EH (cell line): ENCODE measurements at regions not wholly inside any gene's neighbourhood (a gene's known extent, or its start where the extent isn't known, plus 50 kb on each side); places are given as distances from the start of the nearest gene placed in this dataset.

Experiments used
- DNase-seq: peaks from one replicate; pipeline ENCODE4 v3.0.0-alpha.2; 2015; ENCODE audit warnings: low read depth

GRCh38 chr11:97964332-97965004, 1056.3 kb upstream of the CNTN5 start:
- DNase-seq: no peak

DNA sequence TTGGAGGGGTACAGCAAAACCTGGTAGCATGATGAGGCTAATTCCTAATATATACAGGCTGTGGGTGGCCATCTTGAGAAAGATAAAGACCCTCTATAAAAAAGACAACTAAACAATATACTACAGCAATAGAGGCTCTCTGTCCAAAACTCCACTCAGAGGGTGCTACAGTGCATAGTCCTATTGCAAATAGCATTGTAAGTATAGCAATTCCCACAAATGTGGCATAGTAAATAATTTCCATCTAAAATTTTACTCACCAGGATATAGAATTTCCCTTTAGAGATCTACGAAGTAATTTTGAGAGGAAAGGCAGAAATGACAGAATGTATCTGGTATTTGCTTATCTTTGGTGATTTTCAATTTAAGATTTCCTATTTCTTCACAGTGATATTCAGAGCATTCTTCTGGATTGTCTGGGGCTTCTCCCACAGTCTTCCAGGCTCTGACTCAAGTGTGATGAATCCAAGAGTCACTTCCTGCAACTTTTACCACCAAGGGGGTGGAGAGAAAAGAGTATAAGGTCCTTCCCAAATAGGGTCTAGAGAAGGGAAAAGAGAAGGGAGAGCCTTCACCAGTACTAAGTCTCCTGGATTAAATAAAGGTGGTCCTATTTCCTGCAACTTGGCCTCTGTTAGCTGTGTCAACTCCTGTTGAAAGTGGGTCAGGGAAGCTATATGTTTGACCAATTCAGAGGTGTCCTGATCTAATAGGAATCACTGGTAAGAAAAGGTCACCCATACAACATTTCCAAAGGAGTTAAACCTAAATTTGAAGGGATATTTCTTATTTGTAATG, 1054.7 kb upstream of the CNTN5 start:
- DNase-seq: peak; percentile 97

- DNase-seq: no peak
These were observed 1053.8 kb upstream of the CNTN5 start for GRCh38 chr11:97966901-97967300.

DNA sequence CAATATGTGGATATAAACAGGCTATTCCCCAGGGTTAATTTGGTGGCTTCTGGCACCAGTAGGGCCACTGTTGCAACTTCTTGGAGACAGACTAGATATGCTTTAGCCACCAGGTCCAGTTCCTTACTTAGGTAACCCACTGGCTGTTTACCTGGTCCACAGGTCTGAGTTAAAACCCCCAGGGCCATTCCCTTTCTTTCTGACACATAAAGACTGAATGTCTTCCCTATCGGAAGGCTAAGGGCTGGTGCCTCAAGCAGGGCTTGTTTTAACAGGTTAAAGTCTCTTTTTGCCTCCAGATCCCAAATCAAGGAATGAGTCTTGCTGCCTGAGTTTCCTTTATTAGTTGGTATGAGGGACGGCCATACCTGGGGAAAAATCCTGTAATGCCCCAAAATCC, 1052.7 kb upstream of the CNTN5 start:
- no peak for DNase-seq

GRCh38 chr11:97972731-97973130, 1048.0 kb upstream of the CNTN5 start:
- no peak for DNase-seq

DNA sequence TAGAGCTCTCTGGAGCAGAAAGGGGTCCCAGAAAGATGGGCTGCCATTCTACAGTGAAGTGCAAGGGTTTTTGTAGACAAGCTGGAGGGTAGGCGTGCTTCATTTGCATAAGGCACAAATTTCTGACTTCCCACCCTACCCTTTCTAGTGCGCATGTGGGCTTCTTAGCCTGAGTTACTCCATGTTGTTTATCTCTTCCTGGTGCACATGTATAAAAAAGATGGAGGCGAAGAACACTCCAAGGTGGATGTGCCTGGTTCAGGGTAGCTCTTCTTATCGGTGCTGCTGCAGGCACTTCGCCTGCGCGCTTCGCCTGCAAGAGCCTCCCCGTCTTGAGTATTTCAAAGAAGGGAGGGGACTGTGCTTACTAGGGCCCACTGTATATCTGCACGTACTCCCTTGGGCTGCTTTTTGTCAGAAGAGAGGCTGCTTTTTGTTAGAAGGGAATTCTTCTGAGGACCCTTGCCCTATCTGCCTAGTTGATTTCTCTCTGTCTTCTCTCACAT, 1047.3 kb upstream of the CNTN5 start:
- DNase-seq: no peak

DNA sequence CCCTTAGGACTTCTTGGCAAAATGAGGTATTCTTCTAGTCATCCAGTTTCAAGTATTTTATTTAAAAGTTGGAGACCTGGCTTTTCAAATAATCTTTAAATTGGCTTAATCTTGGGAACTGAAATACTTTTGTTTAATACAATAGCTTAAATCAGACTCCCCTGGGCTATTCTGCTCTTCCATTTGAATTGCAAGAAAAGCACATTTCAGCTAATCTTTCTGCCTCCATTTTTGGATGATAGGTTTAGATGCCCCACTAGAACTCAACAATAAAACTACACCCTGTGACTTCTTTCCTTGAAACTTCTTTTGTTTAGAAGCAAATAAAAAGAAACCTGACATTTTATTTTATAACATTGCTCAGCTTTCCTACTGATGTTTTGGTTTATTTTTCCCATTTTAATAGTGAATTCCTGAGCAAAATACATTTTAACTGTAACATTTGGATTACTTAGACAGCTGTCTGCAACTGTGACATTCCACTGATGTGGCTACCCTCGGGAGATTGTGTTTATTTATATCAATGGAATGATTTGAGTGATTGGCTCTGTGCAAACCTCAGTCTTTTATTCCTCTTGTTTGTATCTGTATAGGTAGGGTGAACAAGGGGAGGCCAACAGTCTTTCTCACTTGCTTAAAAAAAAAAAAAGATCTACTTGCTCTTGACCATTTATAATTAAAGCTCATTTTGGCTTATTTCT, 1045.8 kb upstream of the CNTN5 start:
- DNase-seq: no peak

DNA sequence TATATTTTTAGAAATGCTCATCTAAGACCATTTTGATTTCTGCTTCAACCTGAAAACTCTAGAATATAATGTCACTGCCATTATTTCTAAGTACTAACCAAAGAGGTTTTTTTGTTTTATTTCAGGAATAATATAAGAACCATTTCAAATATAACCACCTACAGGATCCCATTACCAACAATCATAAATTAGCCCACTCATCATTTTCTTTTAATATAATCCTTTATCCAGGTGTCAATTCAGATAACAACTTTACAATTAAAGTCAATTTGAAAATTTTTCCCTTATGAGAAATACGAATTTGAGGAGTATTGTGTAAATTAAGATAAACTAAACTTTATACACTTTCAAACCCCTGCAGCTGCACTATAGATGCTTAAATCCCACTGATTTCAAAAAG, 1043.0 kb upstream of the CNTN5 start:
- no peak for DNase-seq

- no peak for DNase-seq
These were observed 1041.0 kb upstream of the CNTN5 start for GRCh38 chr11:97979741-97980140.

GRCh38 chr11:97982512-97982911, 1038.2 kb upstream of the CNTN5 start:
- no peak for DNase-seq

GRCh38 chr11:97989121-97989520, 1031.6 kb upstream of the CNTN5 start:
- DNase-seq: no peak

GRCh38 chr11:97990162-97990920, 1030.4 kb upstream of the CNTN5 start:
- peak; percentile 71 for DNase-seq

- no peak for DNase-seq
These were observed 1027.2 kb upstream of the CNTN5 start for GRCh38 chr11:97993562-97993961.

GRCh38 chr11:97995874-97996273, 1024.9 kb upstream of the CNTN5 start:
- DNase-seq: no peak

DNA sequence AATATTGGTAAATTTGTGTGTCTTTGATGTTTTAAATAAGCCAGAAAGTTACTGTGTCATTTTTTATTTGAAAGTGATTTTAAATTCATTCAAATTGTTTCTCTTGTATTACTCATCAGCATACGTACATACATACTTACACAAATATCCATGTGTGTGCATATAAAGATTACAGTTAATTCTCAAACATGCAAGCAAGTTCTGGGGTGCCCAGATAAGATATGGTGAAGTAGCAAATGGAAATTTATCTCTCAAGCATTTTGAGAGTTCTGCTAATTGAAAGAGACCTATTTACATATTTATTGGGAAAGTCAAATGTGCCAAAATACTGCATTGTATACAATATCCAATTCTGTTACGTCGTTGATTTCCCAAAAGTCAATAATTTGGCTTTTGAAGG, 1024.0 kb upstream of the CNTN5 start:
- no peak for DNase-seq

- no peak for DNase-seq
These were observed 1017.0 kb upstream of the CNTN5 start for GRCh38 chr11:98003606-98004371.

- DNase-seq: no peak
These were observed 1013.7 kb upstream of the CNTN5 start for GRCh38 chr11:98007072-98007471.

DNA sequence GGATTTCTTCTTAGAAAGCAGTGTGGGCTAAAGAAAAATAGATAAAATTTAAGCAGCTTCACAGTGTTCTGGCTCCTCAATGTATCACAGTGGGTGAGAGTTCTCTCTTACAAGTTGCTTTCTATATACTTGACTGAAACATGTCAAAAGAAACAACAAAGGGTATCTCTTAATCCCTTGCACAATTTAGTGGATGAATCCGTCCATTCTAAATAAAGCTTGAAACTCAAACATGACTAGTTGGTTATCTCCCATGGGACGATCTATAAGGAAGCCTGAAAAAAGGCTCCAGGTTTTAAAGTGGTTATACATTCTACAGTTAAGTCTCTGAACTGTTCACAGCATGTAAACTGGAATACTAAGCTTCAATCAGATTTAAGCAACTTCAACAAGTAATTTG, 993.1 kb upstream of the CNTN5 start:
- DNase-seq: no peak

GRCh38 chr11:98029832-98030231, 990.9 kb upstream of the CNTN5 start:
- no peak for DNase-seq

DNA sequence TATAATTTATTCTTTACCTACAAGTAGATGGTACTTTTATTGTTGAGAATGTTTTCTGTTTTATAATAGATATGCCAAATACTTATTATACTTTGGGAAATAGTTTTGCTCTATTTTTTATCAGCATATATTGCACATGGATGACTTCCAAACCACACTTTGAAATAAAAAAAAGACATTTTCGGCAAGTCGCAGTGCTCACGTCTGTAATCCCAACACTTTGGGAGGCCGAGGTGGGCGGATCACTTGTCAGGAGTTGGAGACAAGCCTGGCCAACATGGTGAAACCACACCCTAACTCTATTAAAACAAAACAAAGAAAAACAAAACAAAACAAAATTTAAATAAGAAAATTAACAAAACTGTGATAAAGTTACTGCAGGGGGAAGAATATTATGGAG, 983.9 kb upstream of the CNTN5 start:
- DNase-seq: no peak

DNA sequence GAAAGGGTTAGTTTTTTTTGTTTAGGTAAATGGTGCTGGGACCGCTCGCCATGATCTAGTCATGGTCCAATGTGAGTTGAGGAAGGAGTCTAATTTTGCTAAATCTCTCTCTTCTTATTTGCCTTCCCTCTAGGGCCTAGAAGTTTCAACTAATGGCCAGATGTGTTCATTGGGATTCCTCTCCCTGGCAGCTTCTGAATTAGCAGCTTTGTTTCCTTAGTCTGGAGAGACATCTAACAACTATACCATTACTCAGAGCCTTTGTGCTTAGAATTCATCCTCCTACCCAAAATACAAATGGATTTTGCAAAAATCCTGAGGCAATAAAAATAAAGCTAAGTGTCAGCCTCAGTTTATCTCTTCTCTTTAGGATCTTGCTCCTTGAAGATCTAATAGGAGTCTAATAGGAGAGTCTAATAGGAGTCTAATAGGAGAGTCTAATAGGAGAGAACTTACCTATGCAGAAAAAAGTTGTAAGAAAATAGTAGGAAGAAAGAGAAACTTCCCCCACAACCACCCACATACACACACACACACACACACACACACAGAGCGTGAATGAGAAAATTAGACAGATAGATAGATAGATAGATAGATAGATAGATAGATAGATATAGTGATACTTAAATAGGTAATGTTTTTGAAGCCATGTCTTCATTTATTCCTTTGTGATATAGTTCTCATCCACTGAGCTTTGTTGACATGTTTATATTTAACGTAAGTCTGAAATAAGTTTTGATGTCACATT, 980.5 kb upstream of the CNTN5 start:
- DNase-seq: no peak
